PC-9 (cell line): ENCODE measurements at regions not wholly inside any gene's neighbourhood (a gene's known extent, or its start where the extent isn't known, plus 50 kb on each side); places are given as distances from the start of the nearest gene placed in this dataset.

Experiments used
- BruUV-seq: library from RNA; stranded (reverse); fragments of 400-500 nt; replicated peaks from 2 replicates; lab custom pipeline; 2021; lab: Mats Ljungman, UMichigan
- CTCF ChIA-PET: fragments of 300-600 bp; sonication (Branson Sonifier 250); formaldehyde crosslinking; loops from one replicate; lab custom pipeline; 2022; ENCODE audit warnings: antibody characterized with exemption; lab: Charles Lee
- POLR2A ChIA-PET: fragments of 300-600 bp; sonication (Branson Sonifier 250); formaldehyde crosslinking; loops from one replicate; lab custom pipeline; 2022; ENCODE audit warnings: antibody characterized with exemption; ENCODE audit not compliant: unreplicated experiment; lab: Charles Lee
- DNase-seq, 2 experiments: peaks; one replicate each; pipeline versions ENCODE4 v3.0.0 to v3.0.0-alpha.2; 2015 to 2022; ENCODE audit warnings: mixed read lengths in 1 of 2
- H2AFZ ChIP-seq: fragments of 200-600 bp; sonication (generic); 2 replicates; pipeline ENCODE4 v1.8.1; 2017; ENCODE audit warnings: antibody characterized with exemption
- H3F3A ChIP-seq: fragments of 200-600 bp; sonication (generic); 2 replicates; pipeline ENCODE4 v1.8.1; 2017; ENCODE audit warnings: antibody characterized with exemption, mild to moderate bottlenecking, low read depth; ENCODE audit not compliant: insufficient read depth
- H3K27ac ChIP-seq: fragments of 200-600 bp; sonication (generic); 2 replicates; pipeline ENCODE4 v1.6.1; 2016; ENCODE audit warnings: mixed run types
- H3K27me3 ChIP-seq: fragments of 200-600 bp; sonication (generic); 2 replicates; pipeline ENCODE4 v1.6.1; 2016; ENCODE audit warnings: low read depth, mixed run types; ENCODE audit not compliant: insufficient read depth
- H3K36me3 ChIP-seq: fragments of 200-600 bp; sonication (generic); 2 replicates; pipeline ENCODE4 v1.6.1; 2016; ENCODE audit warnings: low read depth, mixed run types
- H3K4me1 ChIP-seq: fragments of 200-600 bp; sonication (generic); replicated peaks from 2 replicates; pipeline ENCODE4 v1.6.1; 2016; ENCODE audit warnings: mixed run types; ENCODE audit not compliant: insufficient read depth
- H3K4me2 ChIP-seq: fragments of 200-600 bp; sonication (generic); 2 replicates; pipeline ENCODE4 v1.6.1; 2017; ENCODE audit warnings: mixed run types
- H3K4me3 ChIP-seq: fragments of 200-600 bp; sonication (generic); 2 replicates; pipeline ENCODE4 v1.6.1; 2016; ENCODE audit warnings: mixed run types
- H3K79me2 ChIP-seq: fragments of 200-600 bp; sonication (generic); 2 replicates; pipeline ENCODE4 v1.6.1; 2017; ENCODE audit warnings: low read depth, mixed run types
- H3K9me2 ChIP-seq: fragments of 200-600 bp; sonication (generic); 2 replicates; pipeline ENCODE4 v1.8.1; 2017; ENCODE audit warnings: mild to moderate bottlenecking; ENCODE audit not compliant: insufficient read depth
- H3K9me3 ChIP-seq: fragments of 200-600 bp; sonication (generic); 2 replicates; pipeline ENCODE4 v1.8.1; 2016; ENCODE audit warnings: low read depth; ENCODE audit not compliant: insufficient read depth
- H4K20me1 ChIP-seq: fragments of 200-600 bp; sonication (generic); 2 replicates; pipeline ENCODE4 v1.8.1; 2017; ENCODE audit not compliant: insufficient read depth
- EZH2 ChIP-seq: fragments of 200-600 bp; sonication (generic); IDR thresholded peaks from 2 replicates; pipeline ENCODE4 v1.8.0; 2017; ENCODE audit warnings: antibody characterized with exemption, low read depth
- intact Hi-C: fragments of 100-400 bp; cut with micrococcal nuclease; formaldehyde crosslinking; loops from one replicate; pipeline ENCODE4 v1.10.0; 2022; ENCODE audit not compliant: unreplicated experiment
- TF ChIP-seq, protein P1 (sequence below): fragments of 200-600 bp; sonication (generic); conservative IDR thresholded peaks from 2 replicates; pipeline ENCODE4 v1.6.1; 2017; ENCODE audit warnings: mixed run types, antibody characterized with exemption, mild to moderate bottlenecking, moderate library complexity

DNA sequence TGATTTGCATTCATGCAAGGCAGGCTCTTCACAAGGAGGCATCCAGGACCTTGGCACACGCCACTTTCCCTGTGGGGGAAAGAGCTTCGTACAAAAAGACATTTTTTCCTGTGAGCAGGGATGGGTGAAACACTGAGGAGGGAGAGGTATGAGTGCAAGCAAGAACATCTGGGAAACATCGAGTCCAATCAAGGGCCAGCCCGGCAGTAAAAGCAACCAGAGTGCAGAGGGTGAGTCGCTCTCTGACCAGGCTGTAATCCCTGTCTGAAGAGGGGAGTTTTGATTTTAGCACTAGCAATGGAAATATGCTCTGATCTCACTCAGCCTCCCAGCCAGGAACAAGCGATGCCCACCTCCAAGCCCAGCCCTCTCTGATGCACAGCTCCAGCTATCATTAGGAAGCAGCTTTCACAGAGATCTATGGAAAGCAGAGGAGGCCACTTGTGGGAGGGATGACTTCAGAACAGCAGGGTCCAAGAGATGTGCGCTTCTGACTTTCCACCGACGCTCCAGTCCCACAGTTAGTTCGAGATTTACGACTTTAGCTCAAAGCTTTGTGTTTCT lies 211.0 kb upstream of the ADAMTS16 start:
- POLR2A ChIA-PET: no interaction called here
- Histone ChIP-seq H3F3A (no peaks in the 10 kb centered on the region), H3K4me3 (no peak overlapping the region), H4K20me1 (no peaks in the 10 kb centered on the region; the same call in 1 of the 2 replicates), H3K9me2 (no peaks in the 10 kb centered on the region), H3K27ac (no peak overlapping the region), H3K4me2 (no peak overlapping the region), H3K27me3 (peaks cover 32% of the 10 kb centered on the region), H3K79me2 (no peaks in the 10 kb centered on the region), H3K4me1 (no peaks in the 10 kb centered on the region), H3K9me3 (no peaks in the 10 kb centered on the region), H3K36me3 (no peaks in the 10 kb centered on the region), H2AFZ (no peak overlapping the region)
- no TSS peak for BruUV-seq
- no peak for DNase-seq
- CTCF ChIA-PET: no interaction called here
- intact Hi-C loops: no loop called here
- no peak for TF ChIP-seq EZH2
- TF ChIP-seq, protein P1, sequence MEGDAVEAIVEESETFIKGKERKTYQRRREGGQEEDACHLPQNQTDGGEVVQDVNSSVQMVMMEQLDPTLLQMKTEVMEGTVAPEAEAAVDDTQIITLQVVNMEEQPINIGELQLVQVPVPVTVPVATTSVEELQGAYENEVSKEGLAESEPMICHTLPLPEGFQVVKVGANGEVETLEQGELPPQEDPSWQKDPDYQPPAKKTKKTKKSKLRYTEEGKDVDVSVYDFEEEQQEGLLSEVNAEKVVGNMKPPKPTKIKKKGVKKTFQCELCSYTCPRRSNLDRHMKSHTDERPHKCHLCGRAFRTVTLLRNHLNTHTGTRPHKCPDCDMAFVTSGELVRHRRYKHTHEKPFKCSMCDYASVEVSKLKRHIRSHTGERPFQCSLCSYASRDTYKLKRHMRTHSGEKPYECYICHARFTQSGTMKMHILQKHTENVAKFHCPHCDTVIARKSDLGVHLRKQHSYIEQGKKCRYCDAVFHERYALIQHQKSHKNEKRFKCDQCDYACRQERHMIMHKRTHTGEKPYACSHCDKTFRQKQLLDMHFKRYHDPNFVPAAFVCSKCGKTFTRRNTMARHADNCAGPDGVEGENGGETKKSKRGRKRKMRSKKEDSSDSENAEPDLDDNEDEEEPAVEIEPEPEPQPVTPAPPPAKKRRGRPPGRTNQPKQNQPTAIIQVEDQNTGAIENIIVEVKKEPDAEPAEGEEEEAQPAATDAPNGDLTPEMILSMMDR: no peak

DNA sequence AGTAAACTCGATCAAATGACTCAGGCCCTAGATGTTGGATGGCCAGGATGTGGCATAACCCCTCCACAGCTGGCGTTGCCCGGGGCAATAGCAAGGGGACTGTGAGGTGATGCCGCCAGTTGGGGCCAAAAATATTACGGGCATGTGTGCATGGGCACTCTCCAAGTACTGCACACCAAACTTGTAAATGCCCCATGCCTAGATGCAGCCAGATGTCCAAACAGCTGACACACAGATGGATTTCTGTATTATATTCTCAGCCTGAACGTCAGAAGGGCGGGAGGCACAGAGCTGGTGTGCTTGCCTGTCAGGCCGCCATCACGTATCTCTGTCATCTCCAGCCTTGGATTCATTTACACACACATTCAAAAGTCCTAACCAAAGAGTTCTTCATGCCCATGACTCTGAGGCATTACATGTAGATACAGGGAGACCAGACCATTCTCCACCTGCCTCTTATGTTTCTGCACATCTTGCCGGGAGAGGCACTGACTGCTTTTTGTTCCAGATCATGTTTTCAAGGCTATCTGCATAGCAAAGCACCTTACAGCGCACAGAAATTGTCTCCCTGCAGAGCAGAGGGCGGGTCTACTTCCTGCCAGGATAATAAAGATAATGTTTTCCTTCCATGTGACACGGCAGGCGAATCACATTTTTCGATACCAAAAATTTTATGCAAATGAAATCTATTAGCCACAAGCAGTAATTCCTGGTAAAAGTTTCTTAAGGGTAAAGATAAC lies 200.9 kb upstream of the ADAMTS16 start:
- no peak for DNase-seq
- H3K36me3 ChIP-seq: no peaks in the 10 kb centered on the region
- no peak overlapping the region for H3K4me3 ChIP-seq
- no peaks in the 10 kb centered on the region for H3K79me2 ChIP-seq
- H3K9me3 ChIP-seq: no peaks in the 10 kb centered on the region
- peaks cover 85% of the 10 kb centered on the region for H3K27me3 ChIP-seq
- TF ChIP-seq, protein P1: no peak
- TF ChIP-seq EZH2: no peak
- intact Hi-C loops: no loop called here
- H3K4me1 ChIP-seq: no peaks in the 10 kb centered on the region
- no peak overlapping the region for H2AFZ ChIP-seq
- H3K27ac ChIP-seq: no peak overlapping the region
- POLR2A ChIA-PET: no interaction called here
- BruUV-seq: no TSS peak
- CTCF ChIA-PET: no interaction called here
- no peaks in the 10 kb centered on the region for H3F3A ChIP-seq
- H3K4me2 ChIP-seq: no peak overlapping the region
- H4K20me1 ChIP-seq: no peaks in the 10 kb centered on the region
- no peaks in the 10 kb centered on the region for H3K9me2 ChIP-seq

DNA sequence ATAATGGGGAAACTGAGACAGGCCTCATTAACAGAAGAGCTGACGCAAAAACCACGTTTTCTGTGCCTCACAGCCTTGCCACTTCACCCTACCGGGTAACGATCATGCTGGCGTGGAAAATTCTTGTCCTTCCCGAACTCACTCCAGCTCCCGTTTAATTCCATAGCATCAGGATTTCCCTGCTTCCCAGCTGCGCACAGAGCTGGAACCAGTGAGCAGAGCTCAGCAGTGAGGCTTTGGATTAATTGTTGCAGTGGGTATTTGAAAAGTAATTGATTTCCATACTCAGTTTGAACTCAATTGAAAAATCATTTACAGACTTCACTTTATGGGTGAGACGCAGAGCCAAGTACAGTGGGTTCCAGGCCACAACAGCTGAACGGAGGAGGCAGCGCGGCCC lies 199.0 kb upstream of the ADAMTS16 start:
- Histone ChIP-seq H3K4me2 (no peak overlapping the region), H3K9me2 (no peaks in the 10 kb centered on the region), H3F3A (no peaks in the 10 kb centered on the region), H3K27ac (no peak overlapping the region), H3K27me3 (peaks cover 82% of the 10 kb centered on the region), H3K4me1 (no peaks in the 10 kb centered on the region), H3K36me3 (no peaks in the 10 kb centered on the region), H3K4me3 (no peak overlapping the region), H2AFZ (no peak overlapping the region), H4K20me1 (no peaks in the 10 kb centered on the region), H3K79me2 (no peaks in the 10 kb centered on the region), H3K9me3 (no peaks in the 10 kb centered on the region)
- no peak for TF ChIP-seq EZH2
- TF ChIP-seq, protein P1: no peak
- BruUV-seq: no TSS peak
- intact Hi-C loops: loop anchor here (10.0 kb wide), 2 partner anchors 184 to 484 kb away; partner anchors contain the start of gene ICE1
- DNase-seq: no peak
- ChIA-PET CTCF (no interaction called here), POLR2A (no interaction called here)
